Keratinocyte (primary cell): ENCODE measurements at regions not wholly inside any gene's neighbourhood (a gene's known extent, or its start where the extent isn't known, plus 50 kb on each side); places are given as distances from the start of the nearest gene placed in this dataset.

ENCODE experiments used
- DNase-seq: peaks from one replicate; pipeline ENCODE4 v3.0.0-alpha.2; 2011; ENCODE audit warnings: low read depth, missing footprints, low spot score
- FAIRE-seq: peaks from 2 replicates; lab custom pipeline; 2011; peaks lifted over from hg19 to GRCh38; lab: Jason Lieb, UNC
- H2AFZ ChIP-seq: 2 replicates; pipeline ENCODE4 v1.6.0; 2012; ENCODE audit warnings: low read length, control low read depth, inconsistent platforms; ENCODE audit not compliant: control insufficient read depth
- H3K27ac ChIP-seq: 2 replicates; pipeline ENCODE4 v1.5.1; 2011; ENCODE audit warnings: low read length; ENCODE audit not compliant: control insufficient read depth, insufficient read depth
- H3K27me3 ChIP-seq: 3 replicates; pipeline ENCODE4 v1.6.0; 2011; ENCODE audit warnings: low read length; ENCODE audit not compliant: control insufficient read depth, insufficient read depth; ENCODE audit errors: extremely low read depth
- H3K36me3 ChIP-seq, 2 experiments: 2 replicates in 1 of 2; 3 replicates in 1 of 2; pipeline ENCODE4 v1.5.1; 2011; ENCODE audit warnings: low read length in 2 of 2, mild to moderate bottlenecking in 1 of 2; ENCODE audit not compliant: control insufficient read depth in 2 of 2, insufficient read depth in 2 of 2; ENCODE audit errors: extremely low read depth in 1 of 2
- H3K4me1 ChIP-seq: 3 replicates; pipeline ENCODE4 v1.5.1; 2011; ENCODE audit warnings: low read length; ENCODE audit not compliant: control insufficient read depth, insufficient read depth; ENCODE audit errors: extremely low read depth
- H3K4me2 ChIP-seq: 3 replicates; pipeline ENCODE4 v1.6.0; 2011; ENCODE audit warnings: low read depth, low read length; ENCODE audit not compliant: control insufficient read depth, insufficient read depth; ENCODE audit errors: extremely low read depth
- H3K4me3 ChIP-seq, 3 experiments: fragments of 200-600 bp in 1 of 3; sonication (generic) in 1 of 3; 2 replicates in 2 of 3; 3 replicates in 1 of 3; pipeline ENCODE4 v1.5.1; 2011 to 2016; ENCODE audit warnings: low read length in 3 of 3, mild to moderate bottlenecking in 3 of 3, control low read depth in 2 of 3, inconsistent platforms in 1 of 3, low read depth in 1 of 3, mixed read lengths in 1 of 3, mixed run types in 1 of 3, moderate library complexity in 1 of 3; ENCODE audit not compliant: control insufficient read depth in 2 of 3, insufficient read depth in 2 of 3; ENCODE audit errors: extremely low read depth in 1 of 3
- H3K79me2 ChIP-seq: 2 replicates; pipeline ENCODE4 v1.6.0; 2012; ENCODE audit warnings: low read length; ENCODE audit not compliant: control insufficient read depth, insufficient read depth
- H3K9ac ChIP-seq: 3 replicates; pipeline ENCODE4 v1.6.0; 2011; ENCODE audit warnings: low read length; ENCODE audit not compliant: control insufficient read depth, insufficient read depth; ENCODE audit errors: extremely low read depth
- H3K9me1 ChIP-seq: 3 replicates; pipeline ENCODE4 v1.6.0; 2011; ENCODE audit warnings: low read length; ENCODE audit not compliant: control insufficient read depth, insufficient read depth; ENCODE audit errors: extremely low read depth
- H3K9me3 ChIP-seq: 2 replicates; pipeline ENCODE4 v1.5.1; 2012; ENCODE audit warnings: low read depth, low read length; ENCODE audit not compliant: control insufficient read depth
- H4K20me1 ChIP-seq: 3 replicates; pipeline ENCODE4 v1.6.0; 2011; ENCODE audit warnings: low read length; ENCODE audit not compliant: control insufficient read depth, insufficient read depth; ENCODE audit errors: extremely low read depth
- CTCF ChIP-seq, 3 experiments: IDR thresholded peaks in 1 of 3; conservative IDR thresholded peaks in 1 of 3; optimal IDR thresholded peaks in 1 of 3; 2 replicates in 2 of 3; 3 replicates in 1 of 3; pipeline versions ENCODE3 to v1.5.1; 2011; ENCODE audit warnings: low read length in 3 of 3, mild to moderate bottlenecking in 3 of 3, moderate library complexity in 2 of 3, control low read depth in 1 of 3, inconsistent platforms in 1 of 3; ENCODE audit not compliant: insufficient read depth in 2 of 3; ENCODE audit errors: extremely low read depth in 1 of 3
- EZH2 ChIP-seq: IDR thresholded peaks from one replicate; pipeline ENCODE4 v1.6.1; 2012; ENCODE audit warnings: inconsistent platforms, mild to moderate bottlenecking, low read length, moderate library complexity
- dilution Hi-C: fragments of 300-500 bp; cut with MboI; formaldehyde crosslinking; loops from one replicate; pipeline ENCODE4 v1.7.0; 2020; ENCODE audit warnings: low sequenced_read_pairs; ENCODE audit not compliant: extremely low pct_ligation_motif_present

DNA sequence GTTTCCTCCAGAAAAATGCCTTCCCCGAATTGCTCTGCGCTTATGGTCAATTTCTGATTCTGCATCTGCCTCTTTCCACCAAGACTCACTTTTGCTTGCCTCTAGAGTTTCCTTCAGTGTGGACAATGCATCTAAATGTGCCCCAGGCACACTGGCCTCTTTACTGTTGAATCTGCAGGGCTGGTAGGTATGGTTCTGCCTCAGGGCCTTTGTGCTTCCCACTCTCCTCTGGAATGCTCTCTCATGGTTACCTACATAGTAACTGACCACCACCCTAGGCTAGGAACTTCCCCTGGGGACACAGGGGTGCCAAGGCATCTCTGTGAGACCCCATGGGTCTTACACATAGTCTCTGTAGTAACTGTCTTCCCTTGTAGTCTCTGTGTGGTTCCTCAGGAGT lies 1258.6 kb downstream of the CDH12 start:
- no peak for FAIRE-seq

DNA sequence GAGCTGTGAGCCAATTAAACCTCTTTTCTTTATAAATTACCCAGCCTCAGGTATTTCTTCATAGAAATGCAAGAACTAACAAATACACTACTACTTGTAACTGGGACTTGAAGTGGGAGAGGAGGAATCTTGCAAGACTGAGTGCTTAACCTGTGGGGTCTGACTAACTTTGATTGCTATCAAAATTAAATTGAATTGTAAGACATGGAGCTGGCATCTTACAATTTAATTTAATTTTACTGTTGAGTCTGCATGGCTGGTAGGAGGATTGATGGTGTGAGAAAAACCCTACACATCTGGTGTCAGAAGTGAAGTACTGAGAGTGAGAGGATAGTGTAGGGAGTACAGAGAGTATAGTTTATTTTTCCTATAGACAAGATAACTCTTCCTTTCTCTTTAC lies 1259.9 kb downstream of the CDH12 start:
- dilution Hi-C loops = no loop called here
- H3K4me3 ChIP-seq = no peak overlapping the region
- H4K20me1 ChIP-seq = no peaks in the 10 kb centered on the region
- no peak overlapping the region for H3K9ac ChIP-seq
- no peaks in the 10 kb centered on the region for H3K4me1 ChIP-seq
- H3K9me3 ChIP-seq = no peaks in the 10 kb centered on the region
- no peaks in the 10 kb centered on the region for H3K79me2 ChIP-seq
- no peaks in the 10 kb centered on the region for H3K9me1 ChIP-seq
- no peak overlapping the region for H3K27ac ChIP-seq
- no peak overlapping the region for H3K4me2 ChIP-seq
- no peak for DNase-seq
- FAIRE-seq = no peak
- TF ChIP-seq EZH2 (no peak), CTCF (optimal IDR thresholded peaks at IDR 0.05 in 1 of 3, IDR thresholded peaks at IDR 0.05 in 1 of 3, conservative IDR thresholded peaks at IDR 0.05 in 1 of 3; ENCODE audit: extremely low read depth in 1 of 3, insufficient read depth in 2 of 3, low read length in 3 of 3) (no peak)
- H3K27me3 ChIP-seq = no peaks in the 10 kb centered on the region
- H3K36me3 ChIP-seq = no peaks in the 10 kb centered on the region
- no peak overlapping the region for H2AFZ ChIP-seq

More for the DNA sequence above, 1258.6 kb downstream of the CDH12 start:
- Histone ChIP-seq H3K27me3 (no peaks in the 10 kb centered on the region), H3K9me1 (no peaks in the 10 kb centered on the region), H3K4me1 (no peaks in the 10 kb centered on the region), H3K4me3 (no peak overlapping the region), H3K9me3 (no peaks in the 10 kb centered on the region), H3K9ac (no peak overlapping the region), H3K36me3 (no peaks in the 10 kb centered on the region), H3K4me2 (no peak overlapping the region), H2AFZ (no peak overlapping the region), H4K20me1 (no peaks in the 10 kb centered on the region), H3K27ac (no peak overlapping the region), H3K79me2 (no peaks in the 10 kb centered on the region)
- TF ChIP-seq EZH2 (no peak), CTCF (optimal IDR thresholded peaks at IDR 0.05 in 1 of 3, IDR thresholded peaks at IDR 0.05 in 1 of 3, conservative IDR thresholded peaks at IDR 0.05 in 1 of 3; ENCODE audit: extremely low read depth in 1 of 3, insufficient read depth in 2 of 3, low read length in 3 of 3) (no peak)
- DNase-seq = no peak
- dilution Hi-C loops = no loop called here
